Natural killer cell (primary cell): ENCODE measurements at regions not wholly inside any gene's neighbourhood (a gene's known extent, or its start where the extent isn't known, plus 50 kb on each side); places are given as distances from the start of the nearest gene placed in this dataset.

Source experiments
- ATAC-seq, 3 donors: fragments of 150-1000 bp in 2 of 3; fragments of 200-7000 bp in 1 of 3; cut with Tn5 transposase; 1 replicate in 1 of 3; 2 replicates in 2 of 3; pipeline ENCODE4 v1.10.0; 2021; ENCODE audit warnings: mild to moderate bottlenecking in 2 of 3, moderate library complexity in 2 of 3
- DNase-seq, 2 donors: peaks; one replicate each; pipeline versions ENCODE4 v3.0.0 to v3.0.0-alpha.2; 2013 to 2021; ENCODE audit warnings: mixed read lengths in 1 of 2
- H3K27ac ChIP-seq: one replicate; pipeline ENCODE4 v1.5.1; 2013; ENCODE audit warnings: mild to moderate bottlenecking, low read length
- H3K27me3 ChIP-seq: one replicate; pipeline ENCODE4 v1.6.1; 2013; ENCODE audit warnings: low read length; ENCODE audit not compliant: control insufficient read depth, insufficient read depth
- H3K36me3 ChIP-seq: one replicate; pipeline ENCODE4 v1.6.1; 2013; ENCODE audit warnings: low read length; ENCODE audit not compliant: control insufficient read depth, insufficient read depth
- H3K4me1 ChIP-seq: one replicate; pipeline ENCODE4 v1.6.1; 2013; ENCODE audit warnings: low read length; ENCODE audit not compliant: control insufficient read depth, insufficient read depth
- H3K4me3 ChIP-seq: one replicate; pipeline ENCODE4 v1.5.1; 2013; ENCODE audit warnings: low read length
- H3K9me3 ChIP-seq: one replicate; pipeline ENCODE4 v1.6.1; 2013; ENCODE audit warnings: low read length; ENCODE audit not compliant: control insufficient read depth, insufficient read depth
- H3K27ac Mint-ChIP-seq, 2 donors: one replicate each; pipeline ENCODE4 v1.8.0; 2022; ENCODE audit warnings: mild to moderate bottlenecking in 2 of 2, mixed read lengths in 2 of 2, moderate library complexity in 1 of 2
- H3K27me3 Mint-ChIP-seq, 2 donors: one replicate each; pipeline ENCODE4 v1.8.0; 2022; ENCODE audit warnings: low read depth in 2 of 2, mixed read lengths in 2 of 2
- H3K36me3 Mint-ChIP-seq: one replicate; pipeline ENCODE4 v1.8.0; 2022; ENCODE audit warnings: mixed read lengths
- H3K4me1 Mint-ChIP-seq, 2 donors: one replicate each; pipeline ENCODE4 v1.8.0; 2022; ENCODE audit warnings: mixed read lengths in 2 of 2
- H3K4me3 Mint-ChIP-seq: one replicate; pipeline ENCODE4 v1.8.0; 2022; ENCODE audit warnings: mild to moderate bottlenecking, moderate library complexity, mixed read lengths
- H3K9me3 Mint-ChIP-seq, 2 donors: one replicate each; pipeline ENCODE4 v1.8.0; 2022; ENCODE audit warnings: mixed read lengths in 2 of 2
- CTCF ChIP-seq: fragments of 200-600 bp; IDR thresholded peaks from one replicate; pipeline ENCODE4 v1.8.0; 2022; ENCODE audit warnings: antibody characterized with exemption
- WGBS: methylation state at CpG from one replicate; pipeline ENCODE4 v1.1.7; 2013; ENCODE audit warnings: missing lambda C conversion rate; ENCODE audit not compliant: insufficient coverage; 5-methylcytosine and 5-hydroxymethylcytosine counted together
- intact Hi-C: fragments of 100-400 bp; cut with micrococcal nuclease; formaldehyde crosslinking; loops from one replicate; pipeline ENCODE4 v1.14.2; 2022

- no peak for DNase-seq
- no peak overlapping the region for H3K4me3 Mint-ChIP-seq
- no peak for ATAC-seq
- TF ChIP-seq CTCF = no peak
- no peak overlapping the region for H3K27ac Mint-ChIP-seq
- no peaks in the 10 kb centered on the region for H3K36me3 Mint-ChIP-seq
- peaks cover 17 to 18% of the 10 kb centered on the region in 2 donors for H3K27me3 Mint-ChIP-seq
- intact Hi-C loops = no loop called here
- no peaks in the 10 kb centered on the region for H3K9me3 Mint-ChIP-seq
- no peak overlapping the region for H3K4me3 ChIP-seq
- H3K36me3 ChIP-seq = no peaks in the 10 kb centered on the region
- no peaks in the 10 kb centered on the region for H3K4me1 ChIP-seq
- H3K4me1 Mint-ChIP-seq = no peaks in the 10 kb centered on the region
- no peaks in the 10 kb centered on the region for H3K27me3 ChIP-seq
- 95% methylated on average over 1 of the region's 1 CpG for WGBS
- H3K9me3 ChIP-seq = no peaks in the 10 kb centered on the region
- no peak overlapping the region for H3K27ac ChIP-seq
Measured at GRCh38 chr5:68055686-68056085, 159.9 kb upstream of the PIK3R1 start.

- H3K27me3 Mint-ChIP-seq = peaks cover 8 to 15% of the 10 kb centered on the region in 2 donors
- DNase-seq = no peak
- no peak for TF ChIP-seq CTCF
- H3K9me3 Mint-ChIP-seq = no peaks in the 10 kb centered on the region
- ATAC-seq = no peak
- H3K36me3 ChIP-seq = no peaks in the 10 kb centered on the region
- H3K27ac ChIP-seq = no peak overlapping the region
- intact Hi-C loops = no loop called here
- no peak overlapping the region for H3K27ac Mint-ChIP-seq
- no peaks in the 10 kb centered on the region for H3K4me1 ChIP-seq
- H3K9me3 ChIP-seq = no peaks in the 10 kb centered on the region
- no peak overlapping the region for H3K4me3 ChIP-seq
- H3K4me1 Mint-ChIP-seq = no peaks in the 10 kb centered on the region
- H3K4me3 Mint-ChIP-seq = no peak overlapping the region
- 61% methylated on average over 4 of the region's 4 CpGs for WGBS
- no peaks in the 10 kb centered on the region for H3K27me3 ChIP-seq
- no peaks in the 10 kb centered on the region for H3K36me3 Mint-ChIP-seq
Measured at GRCh38 chr5:68054638-68055037, 160.9 kb upstream of the PIK3R1 start.

- intact Hi-C loops = no loop called here
- no peaks in the 10 kb centered on the region for H3K4me1 ChIP-seq
- no peak for ATAC-seq
Measured at GRCh38 chr5:68053202-68053601, 162.4 kb upstream of the PIK3R1 start.

More at GRCh38 chr5:68053202-68053601, 162.4 kb upstream of the PIK3R1 start:
- no peak for DNase-seq
- TF ChIP-seq CTCF = no peak
- H3K4me3 ChIP-seq = no peak overlapping the region
- Mint-ChIP-seq H3K27ac (no peak overlapping the region), H3K4me3 (no peak overlapping the region), H3K27me3 (peaks cover 8 to 21% of the 10 kb centered on the region in 2 donors), H3K36me3 (no peaks in the 10 kb centered on the region), H3K4me1 (no peaks in the 10 kb centered on the region), H3K9me3 (no peaks in the 10 kb centered on the region)
- H3K27me3 ChIP-seq = no peaks in the 10 kb centered on the region
- H3K36me3 ChIP-seq = no peaks in the 10 kb centered on the region
- H3K9me3 ChIP-seq = no peaks in the 10 kb centered on the region
- H3K27ac ChIP-seq = no peak overlapping the region
